ENCODE measurements at regions not wholly inside any gene's neighbourhood (a gene's known extent, or its start where the extent isn't known, plus 50 kb on each side); places are given as distances from the start of the nearest gene placed in this dataset.

DNA sequence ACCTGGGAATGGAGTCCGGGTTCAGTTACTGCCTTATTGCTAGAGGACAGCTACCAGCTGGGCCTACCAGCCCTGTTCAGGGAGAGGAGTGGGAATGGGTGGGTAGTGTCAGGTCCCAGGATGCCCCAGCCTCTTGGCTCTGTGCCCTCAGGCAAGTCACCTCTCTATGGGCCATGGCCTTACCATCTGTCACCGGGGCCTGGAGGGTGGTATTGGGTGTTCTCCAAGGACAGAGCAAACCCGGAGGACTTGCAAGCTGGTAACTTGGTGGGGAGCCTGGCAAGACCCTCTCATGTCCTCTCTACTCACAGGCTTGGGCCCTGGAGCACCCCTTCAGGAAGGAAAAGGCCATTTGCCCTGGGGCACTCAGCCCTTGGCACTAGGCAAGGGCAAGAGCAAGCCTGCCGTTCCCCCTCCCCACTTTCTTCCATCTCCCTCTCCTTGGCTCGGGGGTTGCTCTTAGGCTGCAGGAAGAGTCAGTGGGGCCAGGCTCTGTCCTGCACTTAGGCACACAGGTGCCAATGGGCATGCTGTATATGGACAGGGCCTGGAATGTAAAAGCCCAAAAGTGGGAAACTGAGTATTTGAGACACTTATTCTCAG, 170.0 kb upstream of the ZNF267 start:
- Histone ChIP-seq H3K27me3 (no peaks in the 10 kb centered on the region), H3K36me3 (peaks cover 13 to 57% (median 46%) of the 10 kb centered on the region in 4 donors), H3K4me1 (peaks cover 7 to 23% (median 13%) of the 10 kb centered on the region in 4 donors), H3K9me3 (no peaks in the 10 kb centered on the region), H3K4me3 (no peak overlapping the region), H3K27ac (no peak overlapping the region)
- ATAC-seq (ENCODE audit: low FRiP score in 2 of 2) = no peak
- WGBS, 2 donors = 80 to 92% methylated on average over 4 to 5 of the region's 5 CpGs
- no peak for TF ChIP-seq POLR2A (IDR thresholded peaks at IDR 0.05)
- no peak for DNase-seq

- H3K27me3 ChIP-seq = no peaks in the 10 kb centered on the region
- no peak overlapping the region for H3K27ac ChIP-seq
- peaks cover 13 to 62% (median 48%) of the 10 kb centered on the region in 4 donors for H3K36me3 ChIP-seq
- ATAC-seq (ENCODE audit: low FRiP score in 2 of 2) (no peak), DNase-seq (no peak)
- no peaks in the 10 kb centered on the region for H3K9me3 ChIP-seq
- TF ChIP-seq POLR2AphosphoS5 (IDR thresholded peaks at IDR 0.05) (no peak), POLR2A (IDR thresholded peaks at IDR 0.05) (no peak), EP300 (IDR thresholded peaks at IDR 0.05) (no peak)
- TF ChIP-seq, protein P1, sequence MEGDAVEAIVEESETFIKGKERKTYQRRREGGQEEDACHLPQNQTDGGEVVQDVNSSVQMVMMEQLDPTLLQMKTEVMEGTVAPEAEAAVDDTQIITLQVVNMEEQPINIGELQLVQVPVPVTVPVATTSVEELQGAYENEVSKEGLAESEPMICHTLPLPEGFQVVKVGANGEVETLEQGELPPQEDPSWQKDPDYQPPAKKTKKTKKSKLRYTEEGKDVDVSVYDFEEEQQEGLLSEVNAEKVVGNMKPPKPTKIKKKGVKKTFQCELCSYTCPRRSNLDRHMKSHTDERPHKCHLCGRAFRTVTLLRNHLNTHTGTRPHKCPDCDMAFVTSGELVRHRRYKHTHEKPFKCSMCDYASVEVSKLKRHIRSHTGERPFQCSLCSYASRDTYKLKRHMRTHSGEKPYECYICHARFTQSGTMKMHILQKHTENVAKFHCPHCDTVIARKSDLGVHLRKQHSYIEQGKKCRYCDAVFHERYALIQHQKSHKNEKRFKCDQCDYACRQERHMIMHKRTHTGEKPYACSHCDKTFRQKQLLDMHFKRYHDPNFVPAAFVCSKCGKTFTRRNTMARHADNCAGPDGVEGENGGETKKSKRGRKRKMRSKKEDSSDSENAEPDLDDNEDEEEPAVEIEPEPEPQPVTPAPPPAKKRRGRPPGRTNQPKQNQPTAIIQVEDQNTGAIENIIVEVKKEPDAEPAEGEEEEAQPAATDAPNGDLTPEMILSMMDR (IDR thresholded peaks at IDR 0.05) = no peak
- H3K4me3 ChIP-seq = no peak overlapping the region
- peaks cover 7 to 23% (median 13%) of the 10 kb centered on the region in 4 donors for H3K4me1 ChIP-seq
- 86 to 95% methylated on average over 1 to 9 of the region's 9 CpGs for WGBS, 2 donors
Observed at GRCh38 chr16:31704138-31704537, 169.5 kb upstream of the ZNF267 start.

GRCh38 chr16:31705371-31705770, 168.2 kb upstream of the ZNF267 start:
- peaks cover 13 to 65% (median 51%) of the 10 kb centered on the region in 4 donors for H3K36me3 ChIP-seq

DNA sequence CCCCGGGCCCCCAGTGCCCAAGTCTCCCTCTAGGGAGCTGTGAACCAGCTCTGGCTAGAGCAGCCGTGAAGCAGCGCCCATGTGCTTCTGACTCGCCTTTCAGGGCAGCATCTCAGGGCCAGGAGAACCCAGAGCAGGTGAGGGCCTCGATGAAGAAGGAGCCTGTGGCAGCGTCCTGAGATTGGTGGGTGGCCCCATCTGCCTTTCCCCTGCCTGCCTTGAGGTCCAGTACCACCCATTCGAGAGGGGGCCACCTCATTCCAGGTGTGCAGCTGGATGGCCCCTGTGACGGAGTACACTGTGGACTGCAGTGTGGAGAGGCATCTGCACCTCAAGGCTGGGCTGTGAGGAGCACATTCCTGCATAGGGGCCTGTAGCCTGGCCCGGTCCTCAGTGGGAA, 167.3 kb upstream of the ZNF267 start:
- 77% methylated on average over 9 of the region's 9 CpGs; no CpG with 5 or more reads in 1 of the 2 donors for WGBS, 2 donors
- H3K9me3 ChIP-seq = no peaks in the 10 kb centered on the region
- peaks cover 5 to 12% (median 7%) of the 10 kb centered on the region in 4 donors for H3K4me1 ChIP-seq
- TF ChIP-seq POLR2A (IDR thresholded peaks at IDR 0.05) (no peak), POLR2AphosphoS5 (IDR thresholded peaks at IDR 0.05) (no peak), EP300 (IDR thresholded peaks at IDR 0.05) (no peak)
- TF ChIP-seq, protein P1 (IDR thresholded peaks at IDR 0.05) = no peak
- ATAC-seq (ENCODE audit: low FRiP score in 2 of 2) = no peak
- no peaks in the 10 kb centered on the region for H3K27me3 ChIP-seq
- peaks cover 13 to 65% (median 51%) of the 10 kb centered on the region in 4 donors for H3K36me3 ChIP-seq
- H3K4me3 ChIP-seq = no peak overlapping the region
- DNase-seq = no peak
- no peak overlapping the region for H3K27ac ChIP-seq

More at GRCh38 chr16:31705371-31705770, 168.2 kb upstream of the ZNF267 start:
- Histone ChIP-seq H3K27me3 (no peaks in the 10 kb centered on the region), H3K4me3 (no peak overlapping the region), H3K4me1 (peaks cover 7 to 19% (median 12%) of the 10 kb centered on the region in 4 donors), H3K9me3 (no peaks in the 10 kb centered on the region), H3K27ac (no peak overlapping the region)
- ATAC-seq (ENCODE audit: low FRiP score in 2 of 2) (no peak), DNase-seq (no peak)
- 90 to 95% methylated on average over 5 of the region's 5 CpGs for WGBS, 2 donors
- TF ChIP-seq EP300 (IDR thresholded peaks at IDR 0.05) (no peak), POLR2AphosphoS5 (IDR thresholded peaks at IDR 0.05) (no peak), POLR2A (IDR thresholded peaks at IDR 0.05) (no peak)
- TF ChIP-seq, protein P1 (IDR thresholded peaks at IDR 0.05) = no peak

DNA sequence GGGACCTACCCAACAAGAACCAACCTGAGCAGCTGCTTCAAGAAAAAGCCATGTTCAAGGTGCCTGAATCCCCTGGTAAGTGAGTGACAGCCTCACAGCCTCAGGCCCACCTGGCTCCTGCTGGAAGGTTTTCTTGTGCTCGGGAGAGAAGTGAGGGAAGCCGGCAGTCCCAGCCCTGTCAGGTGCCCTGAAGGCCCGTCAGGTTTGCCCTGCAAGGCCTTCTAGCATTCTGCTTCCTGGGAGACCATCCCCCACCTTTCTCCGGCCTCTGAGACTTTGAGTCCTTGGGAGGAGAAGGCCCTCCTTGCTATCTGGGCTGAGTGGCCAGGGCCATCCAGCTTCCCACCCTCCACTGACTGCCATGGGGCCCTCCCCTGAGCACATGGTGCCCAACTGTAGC, 166.7 kb upstream of the ZNF267 start:
- Histone ChIP-seq H3K4me3 (no peak overlapping the region), H3K36me3 (peaks cover 13 to 65% (median 51%) of the 10 kb centered on the region in 4 donors)

More for the DNA sequence above, 166.7 kb upstream of the ZNF267 start:
- peaks cover 0 to 6% (median 1%) of the 10 kb centered on the region in 4 donors for H3K4me1 ChIP-seq
- H3K9me3 ChIP-seq = no peaks in the 10 kb centered on the region
- 91 to 100% methylated on average over 1 to 4 of the region's 4 CpGs for WGBS, 2 donors
- TF ChIP-seq POLR2A (IDR thresholded peaks at IDR 0.05) = no peak
- TF ChIP-seq, protein P1 (IDR thresholded peaks at IDR 0.05) = no peak
- no peak for TF ChIP-seq EP300 (IDR thresholded peaks at IDR 0.05)
- TF ChIP-seq POLR2AphosphoS5 (IDR thresholded peaks at IDR 0.05) = no peak
- ATAC-seq (ENCODE audit: low FRiP score in 2 of 2) = no peak
- no peaks in the 10 kb centered on the region for H3K27me3 ChIP-seq
- DNase-seq = no peak
- H3K27ac ChIP-seq = no peak overlapping the region
